ENCODE measurements at regions not wholly inside any gene's neighbourhood (a gene's known extent, or its start where the extent isn't known, plus 50 kb on each side); places are given as distances from the start of the nearest gene placed in this dataset.

DNA sequence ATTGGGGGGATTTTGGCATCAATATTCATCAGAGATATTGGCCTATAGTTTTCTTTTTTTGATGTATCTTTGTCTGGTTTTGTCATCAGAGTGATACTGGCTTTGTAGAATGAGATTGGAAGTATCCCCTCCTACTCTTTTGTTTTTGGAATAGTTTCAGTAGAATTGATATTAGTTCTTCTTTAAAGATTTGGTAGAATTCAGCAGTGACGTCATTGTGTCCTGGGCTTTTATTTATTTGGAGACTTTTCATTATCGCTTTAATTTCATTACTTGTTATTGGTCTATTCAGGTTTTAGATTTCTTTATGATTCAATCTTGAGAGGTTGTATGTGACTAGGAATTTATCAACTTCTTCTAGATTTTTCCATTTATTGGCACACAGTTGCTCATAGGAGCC, 825.5 kb upstream of the NXPH2 start:
- no peak overlapping the region for H3K4me3 ChIP-seq (ENCODE audit: low read depth, low read length)
- DNase-seq (ENCODE audit: low read depth): no peak
- TF ChIP-seq, protein P1, sequence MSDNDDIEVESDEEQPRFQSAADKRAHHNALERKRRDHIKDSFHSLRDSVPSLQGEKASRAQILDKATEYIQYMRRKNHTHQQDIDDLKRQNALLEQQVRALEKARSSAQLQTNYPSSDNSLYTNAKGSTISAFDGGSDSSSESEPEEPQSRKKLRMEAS (IDR thresholded peaks at IDR 0.05; ENCODE audit: low read depth, low read length): no peak
- no peak for TF ChIP-seq MYC (IDR thresholded peaks at IDR 0.05; ENCODE audit: low read depth, low read length)
- TF ChIP-seq POLR2A (IDR thresholded peaks at IDR 0.05; ENCODE audit: extremely low read depth, insufficient read length): no peak
- TF ChIP-seq, protein P2, sequence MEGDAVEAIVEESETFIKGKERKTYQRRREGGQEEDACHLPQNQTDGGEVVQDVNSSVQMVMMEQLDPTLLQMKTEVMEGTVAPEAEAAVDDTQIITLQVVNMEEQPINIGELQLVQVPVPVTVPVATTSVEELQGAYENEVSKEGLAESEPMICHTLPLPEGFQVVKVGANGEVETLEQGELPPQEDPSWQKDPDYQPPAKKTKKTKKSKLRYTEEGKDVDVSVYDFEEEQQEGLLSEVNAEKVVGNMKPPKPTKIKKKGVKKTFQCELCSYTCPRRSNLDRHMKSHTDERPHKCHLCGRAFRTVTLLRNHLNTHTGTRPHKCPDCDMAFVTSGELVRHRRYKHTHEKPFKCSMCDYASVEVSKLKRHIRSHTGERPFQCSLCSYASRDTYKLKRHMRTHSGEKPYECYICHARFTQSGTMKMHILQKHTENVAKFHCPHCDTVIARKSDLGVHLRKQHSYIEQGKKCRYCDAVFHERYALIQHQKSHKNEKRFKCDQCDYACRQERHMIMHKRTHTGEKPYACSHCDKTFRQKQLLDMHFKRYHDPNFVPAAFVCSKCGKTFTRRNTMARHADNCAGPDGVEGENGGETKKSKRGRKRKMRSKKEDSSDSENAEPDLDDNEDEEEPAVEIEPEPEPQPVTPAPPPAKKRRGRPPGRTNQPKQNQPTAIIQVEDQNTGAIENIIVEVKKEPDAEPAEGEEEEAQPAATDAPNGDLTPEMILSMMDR (IDR thresholded peaks at IDR 0.05; ENCODE audit: low read depth, low read length): no peak

- TF ChIP-seq, protein P1 (IDR thresholded peaks at IDR 0.05; ENCODE audit: low read depth, low read length): no peak
- TF ChIP-seq, protein P2 (IDR thresholded peaks at IDR 0.05; ENCODE audit: low read depth, low read length): no peak
- TF ChIP-seq MYC (IDR thresholded peaks at IDR 0.05; ENCODE audit: low read depth, low read length) (no peak), POLR2A (IDR thresholded peaks at IDR 0.05; ENCODE audit: extremely low read depth, insufficient read length) (no peak)
- DNase-seq (ENCODE audit: low read depth): no peak
Measured at GRCh38 chr2:139600166-139600565, 820.0 kb upstream of the NXPH2 start.

DNA sequence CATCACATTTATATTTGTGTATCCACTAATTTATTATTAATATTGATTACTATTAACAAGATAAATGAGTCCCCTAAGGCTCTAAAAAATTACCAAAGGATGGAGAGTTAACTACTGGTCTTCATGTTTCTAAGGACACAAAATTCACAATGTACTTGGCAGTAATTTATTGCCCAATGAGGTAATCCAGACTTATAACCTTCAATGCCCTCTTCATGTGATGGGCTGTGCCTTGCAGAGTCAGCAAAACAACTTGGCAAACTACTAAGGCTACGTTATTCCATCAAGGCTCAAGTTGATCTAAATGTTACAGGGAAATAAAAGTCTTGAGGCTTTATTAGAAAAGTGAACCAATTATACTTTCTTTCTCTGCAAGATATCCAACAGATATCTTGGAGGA, 804.9 kb upstream of the NXPH2 start:
- no peak overlapping the region for H3K4me3 ChIP-seq (ENCODE audit: low read depth, low read length)
- DNase-seq (ENCODE audit: low read depth): no peak
- no peak for TF ChIP-seq MYC (IDR thresholded peaks at IDR 0.05; ENCODE audit: low read depth, low read length)
- TF ChIP-seq, protein P1 (IDR thresholded peaks at IDR 0.05; ENCODE audit: low read depth, low read length): no peak
- TF ChIP-seq, protein P2 (IDR thresholded peaks at IDR 0.05; ENCODE audit: low read depth, low read length): no peak
- no peak for TF ChIP-seq POLR2A (IDR thresholded peaks at IDR 0.05; ENCODE audit: extremely low read depth, insufficient read length)

More at GRCh38 chr2:139600166-139600565, 820.0 kb upstream of the NXPH2 start:
- H3K4me3 ChIP-seq (ENCODE audit: low read depth, low read length): no peak overlapping the region

GRCh38 chr2:139574371-139574770, 794.2 kb upstream of the NXPH2 start:
- no peak for TF ChIP-seq MYC (IDR thresholded peaks at IDR 0.05; ENCODE audit: low read depth, low read length)
- TF ChIP-seq, protein P1 (IDR thresholded peaks at IDR 0.05; ENCODE audit: low read depth, low read length): no peak
- TF ChIP-seq POLR2A (IDR thresholded peaks at IDR 0.05; ENCODE audit: extremely low read depth, insufficient read length): no peak
- TF ChIP-seq, protein P2 (IDR thresholded peaks at IDR 0.05; ENCODE audit: low read depth, low read length): no peak
- H3K4me3 ChIP-seq (ENCODE audit: low read depth, low read length): no peak overlapping the region
- DNase-seq (ENCODE audit: low read depth): no peak

GRCh38 chr2:139556789-139557188, 776.6 kb upstream of the NXPH2 start:
- TF ChIP-seq, protein P2 (IDR thresholded peaks at IDR 0.05; ENCODE audit: low read depth, low read length): no peak
- TF ChIP-seq POLR2A (IDR thresholded peaks at IDR 0.05; ENCODE audit: extremely low read depth, insufficient read length): no peak
- no peak for TF ChIP-seq MYC (IDR thresholded peaks at IDR 0.05; ENCODE audit: low read depth, low read length)
- TF ChIP-seq, protein P1 (IDR thresholded peaks at IDR 0.05; ENCODE audit: low read depth, low read length): no peak
- H3K4me3 ChIP-seq (ENCODE audit: low read depth, low read length): no peak overlapping the region
- no peak for DNase-seq (ENCODE audit: low read depth)

Measured in NB4 (cell line).